HG03575 (cell line): ENCODE measurements at regions not wholly inside any gene's neighbourhood (a gene's known extent, or its start where the extent isn't known, plus 50 kb on each side); places are given as distances from the start of the nearest gene placed in this dataset.
"Not testable (repeated sequence)": the region's sequence is repeated elsewhere in the genome, so short reads cannot be mapped to it uniquely, and the experiment has no call there.

Source experiments
- ATAC-seq: cut with Tn5 transposase; IDR thresholded peaks from one replicate; pipeline ENCODE4 v1.9.1; 2021; ENCODE audit not compliant: unreplicated experiment, insufficient number of reproducible peaks, low FRiP score; ENCODE audit errors: extremely low read depth

DNA sequence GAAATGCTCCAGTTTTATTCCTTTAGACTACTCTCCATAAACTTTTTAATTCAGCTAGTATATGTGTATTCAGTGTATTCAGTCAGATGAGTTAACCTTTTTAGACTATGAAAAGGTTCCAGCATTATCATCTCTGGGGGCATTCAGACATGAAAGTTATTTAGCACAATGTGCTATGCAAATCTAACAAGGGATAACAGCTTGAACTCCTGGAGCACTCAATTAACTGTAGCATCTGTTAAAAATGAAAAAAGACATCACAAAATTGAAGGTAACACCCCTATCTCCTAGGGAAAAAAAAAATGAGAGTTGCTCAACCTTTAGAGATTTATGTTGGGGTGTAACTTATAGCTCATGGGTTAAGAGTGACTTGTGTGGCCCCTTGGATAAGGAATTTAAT lies 211.5 kb downstream of the PHLDA1 start:
- no peak for ATAC-seq

GRCh38 chr12:75819512-75819911 lies 212.1 kb downstream of the PHLDA1 start:
- ATAC-seq = no peak

DNA sequence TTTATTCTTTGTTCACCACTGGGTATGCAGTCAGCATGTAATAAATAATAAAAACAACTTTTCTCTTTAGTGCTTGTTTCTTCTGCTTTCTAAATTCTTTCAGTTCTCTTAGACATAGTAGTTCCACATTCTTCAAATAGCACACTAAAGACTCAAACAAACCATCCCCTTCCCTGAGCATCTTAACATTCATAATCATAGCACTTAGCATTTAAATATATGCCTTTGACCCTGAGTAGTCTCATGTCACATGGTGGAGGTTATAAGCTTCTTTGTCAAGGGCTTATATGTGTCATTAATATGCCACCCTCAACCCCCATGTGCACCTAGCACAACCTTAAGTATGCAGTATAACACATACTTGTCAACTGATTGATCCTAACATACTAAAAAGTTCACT lies 212.7 kb downstream of the PHLDA1 start:
- no peak for ATAC-seq

- no peak for ATAC-seq
Measured at GRCh38 chr12:75816897-75817296, 214.7 kb downstream of the PHLDA1 start.

DNA sequence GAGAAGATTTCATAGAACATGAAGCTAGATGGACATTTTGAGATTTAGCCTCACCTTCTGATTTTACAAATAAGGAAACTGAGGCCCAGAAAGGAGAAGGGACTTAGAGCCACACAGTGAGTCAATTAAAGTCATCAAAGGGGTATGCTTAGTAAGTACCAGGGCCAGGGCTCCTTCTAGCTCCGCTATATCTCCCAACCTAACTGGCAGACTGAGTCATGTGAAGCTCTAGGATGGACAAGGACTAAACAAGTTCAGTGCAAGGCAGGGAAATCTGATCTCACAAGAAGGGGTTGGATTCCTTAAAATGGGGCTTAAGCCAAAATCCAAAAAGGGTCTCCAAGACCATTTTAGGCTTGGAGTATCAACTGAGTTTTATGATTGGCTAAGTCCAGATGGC lies 215.8 kb downstream of the PHLDA1 start:
- no peak for ATAC-seq

GRCh38 chr12:75814851-75815754 lies 216.5 kb downstream of the PHLDA1 start:
- no peak for ATAC-seq

DNA sequence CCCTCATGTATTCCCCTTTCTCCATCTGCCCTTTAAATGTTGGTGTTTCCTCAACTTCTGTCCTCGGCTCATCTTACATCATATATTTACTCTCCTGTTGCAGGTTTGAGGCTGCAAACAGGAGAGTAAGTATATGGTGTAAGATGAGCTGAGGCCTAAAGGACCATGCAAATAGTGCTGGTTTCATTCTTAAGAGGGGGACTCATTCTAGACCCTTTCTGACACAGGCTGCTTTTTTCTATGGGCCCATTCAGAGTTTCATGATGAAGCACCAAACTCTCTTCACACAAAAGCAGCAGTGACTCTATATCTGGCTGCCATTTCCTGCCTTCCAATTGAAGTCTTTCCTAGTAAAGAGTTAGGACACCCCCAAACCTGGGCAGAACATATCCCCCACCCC lies 218.5 kb downstream of the PHLDA1 start:
- no peak for ATAC-seq

- ATAC-seq = no peak
Measured at GRCh38 chr12:75812271-75813018, 219.1 kb downstream of the PHLDA1 start.

DNA sequence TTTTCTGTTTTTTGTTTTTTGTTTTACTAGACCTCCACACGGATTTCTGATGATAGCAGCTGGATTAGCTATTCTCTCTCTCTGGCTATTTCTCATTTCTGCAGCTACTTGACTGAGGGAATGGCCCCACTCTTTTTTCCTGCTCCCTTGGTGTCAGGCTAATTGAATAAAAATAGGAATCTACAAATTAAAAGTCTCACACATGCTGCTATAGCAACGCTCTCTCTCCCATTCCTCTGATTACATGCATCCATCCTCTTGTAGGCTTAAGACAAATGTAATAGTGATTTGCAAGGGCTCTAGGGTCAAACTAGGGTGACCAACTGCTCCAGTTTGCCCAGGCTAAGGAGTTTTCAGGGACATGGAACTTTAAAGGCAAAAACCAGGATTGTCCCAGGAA lies 221.8 kb downstream of the PHLDA1 start:
- ATAC-seq = no peak

- no peak for ATAC-seq
Measured at GRCh38 chr12:75807494-75807893, 224.1 kb downstream of the PHLDA1 start.

GRCh38 chr12:75805905-75806304 lies 225.7 kb downstream of the PHLDA1 start:
- ATAC-seq = no peak

DNA sequence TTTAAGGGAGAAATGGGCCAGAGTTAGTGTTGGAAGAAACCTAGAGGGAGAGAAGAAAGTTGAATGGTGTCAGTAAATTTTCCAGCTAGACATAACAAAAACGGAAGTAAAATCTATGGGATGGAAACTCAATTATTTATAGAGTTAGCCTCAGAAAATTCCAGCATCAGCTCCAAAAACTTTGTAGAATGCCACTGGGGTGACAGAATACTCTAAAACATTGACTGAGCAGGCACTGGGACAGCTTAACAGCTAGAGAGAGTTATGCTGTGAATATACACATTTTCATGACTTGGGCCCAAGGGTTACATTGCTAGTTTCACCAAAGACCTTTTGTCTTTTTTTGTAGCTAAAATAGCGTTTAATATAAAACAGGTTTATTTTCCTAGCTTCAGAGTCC lies 226.3 kb downstream of the PHLDA1 start:
- ATAC-seq = no peak

DNA sequence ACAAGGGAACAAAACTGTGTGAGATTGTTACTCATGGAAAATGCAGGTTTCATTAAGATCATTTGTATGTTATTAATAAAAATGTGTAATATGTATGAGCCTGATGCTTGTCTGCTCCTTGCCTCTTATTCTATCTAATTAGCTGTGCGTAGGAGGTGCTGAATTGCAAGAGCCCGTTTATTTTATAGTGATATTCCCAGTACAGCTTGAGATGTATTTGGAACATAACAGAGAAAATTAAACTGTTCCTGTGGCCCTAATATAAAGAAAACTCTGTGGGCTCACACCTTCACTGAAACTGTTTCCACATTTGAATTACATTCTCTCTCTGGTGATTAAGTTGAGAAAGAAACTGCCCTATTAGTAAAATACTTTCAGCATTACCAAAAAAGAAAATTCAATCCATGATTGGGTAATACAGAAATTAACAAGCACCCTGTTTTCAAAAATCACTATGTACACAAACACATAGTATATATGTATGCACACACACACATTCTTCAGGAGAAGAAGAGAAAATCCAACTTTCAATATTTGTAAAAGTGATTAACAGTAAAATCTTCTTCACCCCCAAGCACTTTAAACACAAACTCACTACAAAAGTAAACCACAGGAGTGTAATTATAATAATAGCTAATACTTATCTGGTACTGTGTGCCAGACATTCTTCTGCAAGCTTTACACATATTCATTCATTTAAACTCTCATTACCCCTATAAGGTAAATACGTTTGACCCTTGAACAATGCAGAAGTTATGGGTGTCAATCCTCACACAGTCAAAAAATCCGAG lies 233.2 kb downstream of the PHLDA1 start:
- ATAC-seq = no peak

GRCh38 chr12:75795125-75795524 lies 236.5 kb downstream of the PHLDA1 start:
- ATAC-seq = no peak

GRCh38 chr12:75792687-75793086 lies 238.9 kb downstream of the PHLDA1 start:
- ATAC-seq = no peak

DNA sequence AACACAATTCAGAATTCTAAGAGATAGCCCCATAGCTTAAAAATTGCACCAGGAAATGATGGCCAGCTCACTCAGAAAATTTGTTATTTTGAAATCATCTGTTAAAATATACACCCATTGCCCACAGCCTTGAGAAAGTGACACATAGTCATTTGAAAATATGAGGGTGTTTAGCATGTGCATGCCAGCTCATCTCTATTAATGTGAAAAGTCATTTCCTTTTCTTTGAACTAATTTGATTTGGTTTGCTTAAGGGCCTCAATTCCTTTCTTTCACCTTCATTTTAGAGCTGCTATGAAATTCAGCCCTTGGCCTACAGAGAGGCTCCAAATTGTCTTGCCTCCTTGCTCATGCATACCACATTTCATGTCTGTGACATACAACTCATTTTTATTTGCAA lies 241.4 kb downstream of the PHLDA1 start:
- no peak for ATAC-seq

- not testable (repeated sequence) for ATAC-seq
Measured at GRCh38 chr12:75787146-75787545, 244.4 kb downstream of the PHLDA1 start.

DNA sequence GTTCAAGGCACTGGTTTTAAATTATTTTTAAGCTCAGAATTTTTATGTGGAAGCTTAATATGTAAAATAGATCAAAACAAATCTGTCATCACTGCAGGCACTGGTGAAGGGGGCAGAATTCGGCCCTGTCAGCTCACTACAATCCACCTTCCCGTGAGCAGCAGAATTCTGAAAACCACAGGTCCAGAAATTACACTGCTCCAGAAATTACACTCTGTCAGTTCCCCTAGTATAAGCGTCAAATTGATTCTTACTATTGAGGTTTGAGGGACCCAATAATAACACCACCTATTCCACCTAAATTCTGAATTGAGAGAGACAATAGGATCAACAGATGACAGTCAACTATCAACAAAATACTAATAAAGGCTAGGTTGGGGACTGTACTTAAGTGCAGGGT lies 245.5 kb downstream of the PHLDA1 start:
- no peak for ATAC-seq

- no peak for ATAC-seq
Measured at GRCh38 chr12:75784591-75784990, 247.0 kb downstream of the PHLDA1 start.
